Esophagus muscularis mucosa (tissue), 3 donors: ENCODE measurements at regions not wholly inside any gene's neighbourhood (a gene's known extent, or its start where the extent isn't known, plus 50 kb on each side); places are given as distances from the start of the nearest gene placed in this dataset.

ENCODE experiments used
- CTCF ChIP-seq, 3 experiments: fragments of 200-600 bp in 2 of 3; fragments of 450-650 bp in 1 of 3; sonication (generic) in 2 of 3; IDR thresholded peaks; one replicate each; pipeline ENCODE4 v1.5.1; 2017 to 2019; ENCODE audit warnings: antibody characterized with exemption in 3 of 3, mild to moderate bottlenecking in 2 of 3, moderate library complexity in 1 of 3
- POLR2A ChIP-seq: fragments of 450-650 bp; IDR thresholded peaks from one replicate; pipeline ENCODE4 v1.6.1; 2017; ENCODE audit warnings: antibody characterized with exemption, moderate library complexity, mild to moderate bottlenecking, low read depth
- POLR2AphosphoS5 ChIP-seq, 2 donors: sonication (generic); formaldehyde crosslinking; IDR thresholded peaks; one replicate each; pipeline ENCODE4 v1.6.1; 2017; ENCODE audit warnings: antibody characterized with exemption in 2 of 2

- no peak for TF ChIP-seq POLR2AphosphoS5 (IDR thresholded peaks at IDR 0.05)
- TF ChIP-seq CTCF (IDR thresholded peaks at IDR 0.05) = no peak
- TF ChIP-seq POLR2A = no peak
These were observed 544.3 kb downstream of the KCNT2 start for GRCh38 chr1:196063952-196064351.
